HepG2 (cell line): ENCODE measurements at regions not wholly inside any gene's neighbourhood (a gene's known extent, or its start where the extent isn't known, plus 50 kb on each side); places are given as distances from the start of the nearest gene placed in this dataset.

Source experiments
- ATAC-seq: fragments of 200-7000 bp; cut with Tn5 transposase; 3 replicates; pipeline ENCODE4 v1.9.1; 2020; ENCODE audit warnings: mild to moderate bottlenecking, moderate library complexity
- BruUV-seq: library from RNA; stranded (reverse); fragments of 400-500 nt; replicated peaks from 2 replicates; lab custom pipeline; 2021; lab: Mats Ljungman, UMichigan
- CTCF ChIA-PET: fragments of 300-600 bp; formaldehyde crosslinking; extraction: SDS; loops from one replicate; lab custom pipeline; 2021; ENCODE audit warnings: low total read pairs, inconsistent platforms, low intra/inter-chr PET ratio; lab: Yijun Ruan, JAX
- POLR2A ChIA-PET: fragments of 350-600 bp; sonication (Branson Sonifier 250); formaldehyde crosslinking; loops from one replicate; lab custom pipeline; 2020; ENCODE audit warnings: antibody characterized with exemption, inconsistent platforms; lab: Yijun Ruan, JAX
- DNase-seq: peaks from one replicate; pipeline ENCODE4 v3.0.0-alpha.2; 2015; ENCODE audit warnings: low spot score
- FAIRE-seq: peaks from 3 replicates; lab custom pipeline; 2011; peaks lifted over from hg19 to GRCh38; lab: Jason Lieb, UNC
- H2AFZ ChIP-seq: one replicate; pipeline ENCODE4 v1.6.1; 2011; ENCODE audit warnings: low read length, inconsistent platforms
- H3K27ac ChIP-seq: fragments of 300-600 bp; 3 replicates; pipeline ENCODE4 v1.8.0; 2011; ENCODE audit warnings: mixed run types, mild to moderate bottlenecking, mixed read lengths, low read length, inconsistent platforms; ENCODE audit not compliant: insufficient read depth; ENCODE audit errors: extremely low read length
- H3K27me3 ChIP-seq, 2 experiments: fragments of 200-600 bp in 1 of 2; 2 replicates in 1 of 2; 3 replicates in 1 of 2; pipeline versions ENCODE4 v1.6.0 to v1.8.0; 2011; ENCODE audit warnings: low read length in 2 of 2, mild to moderate bottlenecking in 2 of 2, moderate library complexity in 2 of 2, inconsistent platforms in 1 of 2; ENCODE audit not compliant: insufficient read depth in 2 of 2, control insufficient read depth in 1 of 2
- H3K36me3 ChIP-seq, 2 experiments: fragments of 200-600 bp in 1 of 2; replicated peaks in 1 of 2; 2 replicates in 1 of 2; 3 replicates in 1 of 2; pipeline versions ENCODE4 v1.5.1 to v1.8.0; 2011; ENCODE audit warnings: low read length in 2 of 2, inconsistent platforms in 1 of 2; ENCODE audit not compliant: insufficient read depth in 2 of 2, control insufficient read depth in 1 of 2
- H3K4me1 ChIP-seq: 2 replicates; pipeline ENCODE4 v1.5.1; 2012; ENCODE audit warnings: low read length, inconsistent platforms; ENCODE audit not compliant: insufficient read depth
- H3K4me2 ChIP-seq: 2 replicates; pipeline ENCODE4 v1.6.0; 2011; ENCODE audit warnings: low read depth, low read length, inconsistent platforms
- H3K4me3 ChIP-seq, 3 experiments: fragments of 200-600 bp in 1 of 3; sonication (generic), shearing (Covaris generic) in 1 of 3; replicated peaks in 1 of 3; 2 replicates each; pipeline ENCODE4 v1.5.1; 2011 to 2016; ENCODE audit warnings: low read length in 3 of 3, inconsistent platforms in 2 of 3, low read depth in 2 of 3, mild to moderate bottlenecking in 2 of 3, control low read depth in 1 of 3, mixed read lengths in 1 of 3; ENCODE audit not compliant: insufficient read depth in 1 of 3
- H3K79me2 ChIP-seq: one replicate; pipeline ENCODE4 v1.6.1; 2011; ENCODE audit warnings: low read length, inconsistent platforms; ENCODE audit not compliant: insufficient read depth
- H3K9ac ChIP-seq: 2 replicates; pipeline ENCODE4 v1.6.0; 2011; ENCODE audit warnings: mild to moderate bottlenecking, low read depth, low read length, inconsistent platforms; ENCODE audit not compliant: insufficient read depth
- H3K9me3 ChIP-seq: 2 replicates; pipeline ENCODE4 v1.5.1; 2012; ENCODE audit warnings: mild to moderate bottlenecking, low read length
- H4K20me1 ChIP-seq: 2 replicates; pipeline ENCODE4 v1.6.0; 2011; ENCODE audit warnings: inconsistent platforms, mild to moderate bottlenecking, low read length, moderate library complexity; ENCODE audit not compliant: insufficient read depth
- NR2F2 ChIP-seq: IDR thresholded peaks from 2 replicates; pipeline ENCODE4 v1.6.1; 2012; ENCODE audit warnings: low read depth, inconsistent platforms, borderline replicate concordance
- SP1 ChIP-seq, 2 experiments: fragments of 450-650 bp in 1 of 2; sonication (generic) in 1 of 2; formaldehyde crosslinking in 1 of 2; IDR thresholded peaks; 2 replicates each; pipeline versions ENCODE4 v1.4.0 to v1.6.1; 2016 to 2020; ENCODE audit warnings: missing genetic modification reagents in 1 of 2
- TBL1XR1 ChIP-seq: fragments of 150-350 bp; IDR thresholded peaks from 2 replicates; pipeline ENCODE4 v1.6.1; 2014; ENCODE audit warnings: borderline replicate concordance, low read length; ENCODE audit not compliant: partially characterized antibody
- TCF7L2 ChIP-seq: IDR thresholded peaks from 2 replicates; pipeline ENCODE4 v1.6.1; 2011; ENCODE audit warnings: mild to moderate bottlenecking, low read depth, low read length, moderate library complexity
- ZBTB37 ChIP-seq: sonication (generic); formaldehyde crosslinking; IDR thresholded peaks from 2 replicates; pipeline ENCODE4 v1.4.0; 2020; ENCODE audit warnings: mild to moderate bottlenecking, missing genetic modification reagents
- ZNF225 ChIP-seq: sonication (generic); formaldehyde crosslinking; IDR thresholded peaks from 2 replicates; pipeline ENCODE4 v1.4.0; 2020; ENCODE audit warnings: mild to moderate bottlenecking, missing genetic modification reagents
- ZNF232 ChIP-seq: sonication (generic); formaldehyde crosslinking; IDR thresholded peaks from 2 replicates; pipeline ENCODE4 v1.4.0; 2020; ENCODE audit warnings: missing genetic modification reagents, borderline replicate concordance
- ZNF713 ChIP-seq: sonication (generic); formaldehyde crosslinking; IDR thresholded peaks from 2 replicates; pipeline ENCODE4 v1.4.0; 2020; ENCODE audit warnings: mild to moderate bottlenecking, missing genetic modification reagents
- ZNF850 ChIP-seq: sonication (generic); formaldehyde crosslinking; conservative IDR thresholded peaks from 2 replicates; pipeline ENCODE4 v1.9.0; 2021; ENCODE audit warnings: mild to moderate bottlenecking, missing genetic modification reagents
- WGBS: methylation state at CpG from one replicate; pipeline ENCODE4 v1.1.6; 2017; ENCODE audit warnings: low lambda C conversion rate; 5-methylcytosine and 5-hydroxymethylcytosine counted together
- in situ Hi-C: cut with HindIII; loops from 2 replicates; pipeline ENCODE4 v1.10.0; 2017; ENCODE audit warnings: low pct_unique_long_range_greater_than_20kb; ENCODE audit not compliant: extremely low pct_ligation_motif_present
- intact Hi-C: fragments of 100-400 bp; cut with micrococcal nuclease; formaldehyde crosslinking; loops from one replicate; pipeline ENCODE4 v1.10.0; 2022; ENCODE audit not compliant: unreplicated experiment

DNA sequence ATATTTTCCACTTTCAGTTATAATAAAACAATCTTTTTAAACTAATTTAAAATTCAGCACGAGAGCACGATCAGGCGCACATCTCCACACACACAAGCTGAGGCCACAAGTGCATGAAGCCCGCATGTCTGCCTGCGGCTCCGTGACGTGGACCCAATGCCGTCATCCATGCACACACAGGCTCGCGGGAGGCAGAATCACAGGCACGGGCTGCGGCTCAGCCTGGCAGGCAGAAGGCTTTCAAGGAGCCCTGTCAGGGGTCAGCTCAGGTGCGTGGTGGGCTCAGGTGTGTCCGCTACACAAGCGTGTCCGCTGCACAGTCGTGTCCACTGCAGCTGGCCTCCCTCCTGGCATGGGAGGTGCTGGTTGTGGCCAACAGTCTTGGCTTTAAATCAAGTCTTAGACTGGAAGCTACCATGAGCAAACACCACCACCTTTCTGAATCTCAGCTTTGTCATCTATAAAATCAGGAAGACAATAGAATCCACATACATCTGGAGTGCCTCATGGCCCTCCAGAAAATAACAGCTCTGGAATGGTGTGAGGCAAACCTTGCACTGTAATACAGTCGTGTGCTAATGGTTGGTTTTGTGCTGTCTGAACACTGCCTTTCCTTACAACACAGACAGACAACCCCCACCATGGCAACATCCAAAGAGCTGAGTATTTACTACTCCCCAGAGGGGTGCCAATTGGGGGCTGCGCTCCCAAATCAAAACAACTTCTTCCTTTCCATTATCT is 210.1 kb downstream of the NDUFA10 start:
- H2AFZ ChIP-seq, result no peak overlapping the region
- H4K20me1 ChIP-seq, result no peaks in the 10 kb centered on the region
- H3K4me3 ChIP-seq, result no peak overlapping the region
- H3K79me2 ChIP-seq, result no peaks in the 10 kb centered on the region
- FAIRE-seq (no peak), ATAC-seq (no peak), DNase-seq (no peak)
- no peak overlapping the region for H3K9ac ChIP-seq
- in situ Hi-C loops, result no loop called here
- no peak overlapping the region for H3K27ac ChIP-seq
- H3K4me2 ChIP-seq, result no peak overlapping the region
- no peaks in the 10 kb centered on the region for H3K36me3 ChIP-seq
- ChIA-PET CTCF (no interaction called here), POLR2A (no interaction called here)
- BruUV-seq, result no TSS peak
- no peaks in the 10 kb centered on the region for H3K9me3 ChIP-seq
- no peak for TF ChIP-seq ZNF232
- TF ChIP-seq ZBTB37 (CRISPR knock-in tag), result no peak
- TF ChIP-seq SP1 (IDR thresholded peaks at IDR 0.05), result no peak
- no peak for TF ChIP-seq SP1 (CRISPR knock-in tag; IDR thresholded peaks at IDR 0.05)
- no peak for TF ChIP-seq ZNF225 (CRISPR knock-in tag)
- no peak for TF ChIP-seq ZNF713 (CRISPR knock-in tag)
- no peak for TF ChIP-seq ZNF850
- no peak for TF ChIP-seq TBL1XR1
- TF ChIP-seq TCF7L2, result no peak
- no peak for TF ChIP-seq NR2F2
- intact Hi-C loops, result no loop called here
- H3K27me3 ChIP-seq, result peaks cover 9 to 35% of the 10 kb centered on the region in 2 experiments; a peak in 4 of 5 replicates
- 77% methylated on average over 14 of the region's 19 CpGs for WGBS
- H3K4me1 ChIP-seq, result peaks cover 11% of the 10 kb centered on the region; the same call in 1 of the 2 replicates
